Stimulated activated CD4-positive, alpha-beta T cell treated with anti-CD3 and anti-CD28 coated beads, Interleukin-1b, Interleukin-23, amount 100 ng/mL, for 1 hour (primary cell): ENCODE measurements at regions not wholly inside any gene's neighbourhood (a gene's known extent, or its start where the extent isn't known, plus 50 kb on each side); places are given as distances from the start of the nearest gene placed in this dataset.

Source experiments
- DNase-seq, 2 donors: peaks; one replicate each; pipeline ENCODE4 v3.0.0-alpha.2; 2020; ENCODE audit warnings: low read depth in 2 of 2

GRCh38 chr19:28021259-28022185 is 1191.4 kb downstream of the UQCRFS1 start:
- no peak for DNase-seq

GRCh38 chr19:28020619-28021258 is 1192.2 kb downstream of the UQCRFS1 start:
- no peak for DNase-seq

GRCh38 chr19:28019901-28020300 is 1193.0 kb downstream of the UQCRFS1 start:
- DNase-seq, result no peak

GRCh38 chr19:28019371-28019770 is 1193.6 kb downstream of the UQCRFS1 start:
- DNase-seq, result no peak

- DNase-seq, result no peak
Observed at GRCh38 chr19:28018499-28018898, 1194.5 kb downstream of the UQCRFS1 start.

- DNase-seq, result no peak
Observed at GRCh38 chr19:28014615-28015405, 1198.1 kb downstream of the UQCRFS1 start.

- no peak for DNase-seq
Observed at GRCh38 chr19:28012361-28012760, 1200.6 kb downstream of the UQCRFS1 start.

- DNase-seq, result no peak
Observed at GRCh38 chr19:28010656-28011055, 1202.3 kb downstream of the UQCRFS1 start.

- no peak for DNase-seq
Observed at GRCh38 chr19:28009696-28010095, 1203.3 kb downstream of the UQCRFS1 start.

GRCh38 chr19:28008695-28009094 is 1204.3 kb downstream of the UQCRFS1 start:
- no peak for DNase-seq

GRCh38 chr19:28003543-28003942 is 1209.4 kb downstream of the UQCRFS1 start:
- DNase-seq, result no peak

GRCh38 chr19:27997069-27997468 is 1215.9 kb downstream of the UQCRFS1 start:
- DNase-seq, result no peak

GRCh38 chr19:27993619-27994570 is 1219.1 kb downstream of the UQCRFS1 start:
- DNase-seq, result no peak

- DNase-seq, result no peak
Observed at GRCh38 chr19:27986299-27986698, 1226.7 kb downstream of the UQCRFS1 start.

- DNase-seq, result no peak
Observed at GRCh38 chr19:27975419-27976005, 1237.4 kb downstream of the UQCRFS1 start.

- no peak for DNase-seq
Observed at GRCh38 chr19:27974082-27974513, 1238.9 kb downstream of the UQCRFS1 start.

- no peak for DNase-seq
Observed at GRCh38 chr19:27972291-27973040, 1240.5 kb downstream of the UQCRFS1 start.

GRCh38 chr19:27971869-27972268 is 1241.1 kb downstream of the UQCRFS1 start:
- no peak for DNase-seq

- DNase-seq, result no peak
Observed at GRCh38 chr19:27971071-27971470, 1241.9 kb downstream of the UQCRFS1 start.

- DNase-seq, result no peak
Observed at GRCh38 chr19:27966390-27966816, 1246.5 kb downstream of the UQCRFS1 start.
